HEK293 (cell line): ENCODE measurements at regions not wholly inside any gene's neighbourhood (a gene's known extent, or its start where the extent isn't known, plus 50 kb on each side); places are given as distances from the start of the nearest gene placed in this dataset.

Experiments
- CTCF ChIA-PET: fragments of 350-600 bp; formaldehyde crosslinking; extraction: SDS; loops from one replicate; lab custom pipeline; 2021; ENCODE audit warnings: antibody characterized with exemption; lab: Yijun Ruan, JAX
- POLR2A ChIA-PET: fragments of 300-600 bp; formaldehyde crosslinking; extraction: SDS; loops from one replicate; lab custom pipeline; 2020; ENCODE audit warnings: antibody characterized with exemption, inconsistent platforms; lab: Yijun Ruan, JAX
- H3K27ac ChIP-seq: fragments of 200-500 bp; sonication (Bioruptor generic); 2 replicates; pipeline ENCODE4 v1.5.1; 2014; ENCODE audit warnings: low read depth, low read length, control low read depth, inconsistent platforms; ENCODE audit errors: extremely low read depth
- H3K36me3 ChIP-seq, 2 experiments: fragments of 200-500 bp in 1 of 2; sonication (Bioruptor generic) in 1 of 2; 1 replicate in 1 of 2; 2 replicates in 1 of 2; pipeline ENCODE4 v1.5.1; 2014 to 2017; ENCODE audit warnings: inconsistent platforms in 2 of 2, low read length in 2 of 2; ENCODE audit not compliant: control insufficient read depth in 2 of 2, insufficient read depth in 1 of 2
- H3K4me1 ChIP-seq: fragments of 200-500 bp; sonication (Bioruptor generic); 2 replicates; pipeline ENCODE4 v1.5.1; 2014; ENCODE audit warnings: mild to moderate bottlenecking, low read length, inconsistent platforms; ENCODE audit not compliant: control insufficient read depth, insufficient read depth
- H3K4me3 ChIP-seq: 2 replicates; pipeline ENCODE4 v1.5.1; 2011; ENCODE audit warnings: low read depth, mild to moderate bottlenecking, control low read depth, low read length, moderate library complexity
- H3K9me3 ChIP-seq: fragments of 200-500 bp; sonication (Bioruptor generic); 2 replicates; pipeline ENCODE4 v1.5.1; 2014; ENCODE audit warnings: low read depth, low read length, inconsistent platforms; ENCODE audit not compliant: control insufficient read depth, insufficient read depth
- BCL11B ChIP-seq: fragments of 450-650 bp; formaldehyde crosslinking; IDR thresholded peaks from 2 replicates; pipeline ENCODE4 v1.5.1; 2016; ENCODE audit warnings: low read depth, missing biosample characterization, missing genetic modification characterization
- CTCF ChIP-seq: fragments of 450-650 bp; formaldehyde crosslinking; IDR thresholded peaks from 2 replicates; pipeline ENCODE4 v1.5.1; 2016; ENCODE audit warnings: missing biosample characterization, missing genetic modification characterization
- GFI1B ChIP-seq: fragments of 450-650 bp; formaldehyde crosslinking; IDR thresholded peaks from 2 replicates; pipeline ENCODE4 v1.5.1; 2016; ENCODE audit warnings: missing biosample characterization, missing genetic modification characterization
- GLIS2 ChIP-seq: fragments of 450-650 bp; formaldehyde crosslinking; IDR thresholded peaks from 2 replicates; pipeline ENCODE4 v1.5.1; 2016; ENCODE audit warnings: missing biosample characterization, missing genetic modification characterization
- KLF16 ChIP-seq: fragments of 450-650 bp; formaldehyde crosslinking; IDR thresholded peaks from 2 replicates; pipeline ENCODE4 v1.5.1; 2017; ENCODE audit warnings: missing biosample characterization, missing genetic modification characterization
- MYNN ChIP-seq: fragments of 450-650 bp; formaldehyde crosslinking; IDR thresholded peaks from 2 replicates; pipeline ENCODE4 v1.5.1; 2016; ENCODE audit warnings: missing biosample characterization, missing genetic modification characterization, borderline replicate concordance
- MZF1 ChIP-seq: fragments of 450-650 bp; formaldehyde crosslinking; IDR thresholded peaks from 2 replicates; pipeline ENCODE4 v1.5.1; 2017; ENCODE audit warnings: missing biosample characterization, missing genetic modification characterization, borderline replicate concordance
- OVOL3 ChIP-seq: fragments of 450-650 bp; formaldehyde crosslinking; IDR thresholded peaks from 2 replicates; pipeline ENCODE4 v1.5.1; 2016; ENCODE audit warnings: missing biosample characterization, missing genetic modification characterization
- PRDM1 ChIP-seq: fragments of 450-650 bp; formaldehyde crosslinking; IDR thresholded peaks from 2 replicates; pipeline ENCODE4; 2016; ENCODE audit warnings: missing biosample characterization, missing genetic modification characterization
- ZBTB1 ChIP-seq: fragments of 450-650 bp; formaldehyde crosslinking; IDR thresholded peaks from 2 replicates; pipeline ENCODE4 v1.5.1; 2016; ENCODE audit warnings: missing biosample characterization, missing genetic modification characterization
- ZBTB26 ChIP-seq: fragments of 450-650 bp; formaldehyde crosslinking; optimal IDR thresholded peaks from 2 replicates; pipeline ENCODE3; 2016; ENCODE audit warnings: missing biosample characterization, mild to moderate bottlenecking, missing genetic modification characterization
- ZBTB49 ChIP-seq: fragments of 450-650 bp; formaldehyde crosslinking; IDR thresholded peaks from 2 replicates; pipeline ENCODE4 v1.5.1; 2016; ENCODE audit warnings: missing biosample characterization, missing genetic modification characterization, low read depth
- ZNF121 ChIP-seq: fragments of 450-650 bp; formaldehyde crosslinking; IDR thresholded peaks from 2 replicates; pipeline ENCODE4 v1.5.1; 2016; ENCODE audit warnings: missing biosample characterization, missing genetic modification characterization
- ZNF169 ChIP-seq: fragments of 450-650 bp; formaldehyde crosslinking; IDR thresholded peaks from 2 replicates; pipeline ENCODE4 v1.5.1; 2016; ENCODE audit warnings: missing biosample characterization, missing genetic modification characterization
- ZNF174 ChIP-seq: fragments of 450-650 bp; formaldehyde crosslinking; IDR thresholded peaks from 2 replicates; pipeline ENCODE4 v1.5.0; 2017; ENCODE audit warnings: missing biosample characterization, mild to moderate bottlenecking, missing genetic modification characterization
- ZNF561 ChIP-seq: fragments of 450-650 bp; IDR thresholded peaks from 2 replicates; pipeline ENCODE4 v1.5.1; 2018; ENCODE audit warnings: missing biosample characterization, missing genetic modification characterization, borderline replicate concordance
- ZNF626 ChIP-seq: fragments of 450-650 bp; sonication (Bioruptor Pico); formaldehyde crosslinking; IDR thresholded peaks from 2 replicates; pipeline ENCODE4 v1.5.1; 2018; ENCODE audit warnings: missing biosample characterization, missing genetic modification characterization, inconsistent platforms
- ZNF639 ChIP-seq: fragments of 450-650 bp; formaldehyde crosslinking; IDR thresholded peaks from 2 replicates; pipeline ENCODE4 v1.5.1; 2016; ENCODE audit warnings: missing biosample characterization, missing genetic modification characterization
- ZNF792 ChIP-seq: fragments of 450-650 bp; formaldehyde crosslinking; IDR thresholded peaks from 2 replicates; pipeline ENCODE4 v1.5.1; 2016; ENCODE audit warnings: missing biosample characterization, missing genetic modification characterization
- ZNF843 ChIP-seq: fragments of 450-650 bp; formaldehyde crosslinking; IDR thresholded peaks from 2 replicates; pipeline ENCODE4 v1.5.1; 2016; ENCODE audit warnings: missing biosample characterization, missing genetic modification characterization
- ZSCAN18 ChIP-seq: fragments of 450-650 bp; formaldehyde crosslinking; IDR thresholded peaks from 2 replicates; pipeline ENCODE4 v1.5.1; 2016; ENCODE audit warnings: missing biosample characterization, missing genetic modification characterization

- no peak for TF ChIP-seq ZSCAN18 (tag by site-specific recombination)
- TF ChIP-seq BCL11B: no peak
- no peak for TF ChIP-seq ZNF792
- no peak for TF ChIP-seq GFI1B (tag by site-specific recombination)
These were observed 615.9 kb downstream of the RNF144B start (continued) for GRCh38 chr6:19002976-19003560.

- Histone ChIP-seq H3K9me3 (no peaks in the 10 kb centered on the region), H3K27ac (no peak overlapping the region), H3K4me1 (peaks cover 8% of the 10 kb centered on the region; the same call in 1 of the 2 replicates), H3K4me3 (no peak overlapping the region), H3K36me3 (no peaks in the 10 kb centered on the region; a peak in 1 of 3 replicates)
- no peak for TF ChIP-seq ZNF561 (tag by site-specific recombination)
- TF ChIP-seq ZBTB26 (tag by site-specific recombination): no peak
- no peak for TF ChIP-seq CTCF (tag by site-specific recombination)
- ChIA-PET POLR2A (no interaction called here), CTCF (interaction anchor here (1.0 kb wide), 1 partner anchor 1052 kb away, joined by 4 read pairs; no protein-coding TSS in a partner anchor)
These were observed 617.0 kb downstream of the RNF144B start for GRCh38 chr6:19004176-19004575.

- Histone ChIP-seq H3K27ac (no peak overlapping the region), H3K9me3 (no peaks in the 10 kb centered on the region), H3K36me3 (no peaks in the 10 kb centered on the region; a peak in 1 of 3 replicates), H3K4me3 (no peak overlapping the region), H3K4me1 (no peaks in the 10 kb centered on the region)
- ChIA-PET POLR2A (interaction anchor here (0.5 kb wide), 1 partner anchor 496 kb away, joined by 8 read pairs; no protein-coding TSS in a partner anchor), CTCF (interaction anchor here (1.0 to 2.0 kb wide), 3 partner anchors 10 to 14 kb away, joined by 3 to 10 read pairs (median 6); no protein-coding TSS in a partner anchor)
- TF ChIP-seq PRDM1 (tag by site-specific recombination) (no peak), GLIS2 (tag by site-specific recombination) (no peak), ZNF626 (no peak), ZNF121 (tag by site-specific recombination) (no peak), MYNN (tag by site-specific recombination) (no peak), ZNF843 (tag by site-specific recombination) (no peak), ZBTB49 (no peak), KLF16 (tag by site-specific recombination) (no peak), MZF1 (tag by site-specific recombination) (no peak), ZNF639 (no peak), OVOL3 (tag by site-specific recombination) (no peak), ZBTB1 (no peak), ZNF169 (tag by site-specific recombination) (no peak), ZNF174 (tag by site-specific recombination) (no peak)
These were observed 622.6 kb downstream of the RNF144B start for GRCh38 chr6:19009769-19010168.
